ENCODE measurements at regions not wholly inside any gene's neighbourhood (a gene's known extent, or its start where the extent isn't known, plus 50 kb on each side); places are given as distances from the start of the nearest gene placed in this dataset.

DNA sequence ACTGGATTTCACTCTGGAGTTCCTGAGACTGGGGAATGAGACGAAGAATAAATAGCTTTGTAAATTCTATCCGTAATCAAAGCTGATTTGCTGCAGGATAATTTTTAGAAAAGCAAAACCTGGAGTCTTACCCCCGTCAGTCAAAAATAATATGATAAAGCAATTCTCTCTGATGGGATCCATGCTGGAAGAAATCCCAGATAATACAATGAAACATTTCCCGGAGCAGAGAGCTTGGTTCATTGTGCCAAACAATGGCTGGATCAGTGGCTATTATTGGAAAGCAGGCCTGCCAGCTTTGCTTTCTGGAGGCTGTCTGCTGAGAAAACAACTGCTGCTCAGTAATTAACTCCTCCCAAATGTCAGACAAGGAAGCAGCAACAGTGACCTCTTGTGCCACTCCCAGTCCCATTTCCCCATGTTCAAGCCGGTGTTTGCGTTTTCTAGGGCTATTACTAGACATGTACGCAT, 609.4 kb upstream of the PCDH15 start:
- H3K27me3 ChIP-seq (ENCODE audit: insufficient read depth, poor library complexity, severe bottlenecking), result no peaks in the 10 kb centered on the region
- TF ChIP-seq SPI1 (IDR thresholded peaks at IDR 0.05; ENCODE audit: borderline replicate concordance, low read depth) (no peak), POLR2AphosphoS5 (IDR thresholded peaks at IDR 0.05; ENCODE audit: low read depth) (no peak)
- no peak overlapping the region for H3K4me3 ChIP-seq (replicated peaks; ENCODE audit: insufficient read depth, low read length)
- no peak for DNase-seq (ENCODE audit: low read depth in 1 of 2, low spot score in 1 of 2)
- no peak overlapping the region for H3K27ac ChIP-seq (replicated peaks)

DNA sequence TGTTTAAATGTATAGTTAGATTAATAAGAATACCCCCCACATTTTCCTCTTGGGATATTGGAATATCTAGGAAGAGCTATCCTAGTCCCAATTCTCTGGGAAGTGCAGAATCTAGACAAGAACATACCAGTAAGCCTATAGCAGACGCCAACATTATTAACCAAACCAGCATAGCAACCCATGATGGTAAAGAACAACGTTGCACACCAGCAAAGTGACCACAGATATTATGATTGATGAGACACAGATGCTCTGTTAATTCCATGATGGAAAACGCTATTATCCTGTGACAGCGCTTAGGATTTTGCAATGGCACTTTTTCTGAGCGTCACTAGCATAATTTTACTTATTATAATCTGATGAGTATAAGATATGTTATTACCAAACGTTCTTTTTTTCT, 603.1 kb upstream of the PCDH15 start:
- Histone ChIP-seq H3K27ac (replicated peaks) (no peak overlapping the region), H3K4me3 (replicated peaks; ENCODE audit: insufficient read depth, low read length) (no peak overlapping the region), H3K27me3 (ENCODE audit: insufficient read depth, poor library complexity, severe bottlenecking) (no peaks in the 10 kb centered on the region)
- no peak for DNase-seq (ENCODE audit: low read depth in 1 of 2, low spot score in 1 of 2)
- TF ChIP-seq GABPA (IDR thresholded peaks at IDR 0.05; ENCODE audit: low read depth) (no peak), POLR2AphosphoS5 (IDR thresholded peaks at IDR 0.05; ENCODE audit: low read depth) (no peak), SPI1 (IDR thresholded peaks at IDR 0.05; ENCODE audit: borderline replicate concordance, low read depth) (no peak)
- TF ChIP-seq, protein P1, sequence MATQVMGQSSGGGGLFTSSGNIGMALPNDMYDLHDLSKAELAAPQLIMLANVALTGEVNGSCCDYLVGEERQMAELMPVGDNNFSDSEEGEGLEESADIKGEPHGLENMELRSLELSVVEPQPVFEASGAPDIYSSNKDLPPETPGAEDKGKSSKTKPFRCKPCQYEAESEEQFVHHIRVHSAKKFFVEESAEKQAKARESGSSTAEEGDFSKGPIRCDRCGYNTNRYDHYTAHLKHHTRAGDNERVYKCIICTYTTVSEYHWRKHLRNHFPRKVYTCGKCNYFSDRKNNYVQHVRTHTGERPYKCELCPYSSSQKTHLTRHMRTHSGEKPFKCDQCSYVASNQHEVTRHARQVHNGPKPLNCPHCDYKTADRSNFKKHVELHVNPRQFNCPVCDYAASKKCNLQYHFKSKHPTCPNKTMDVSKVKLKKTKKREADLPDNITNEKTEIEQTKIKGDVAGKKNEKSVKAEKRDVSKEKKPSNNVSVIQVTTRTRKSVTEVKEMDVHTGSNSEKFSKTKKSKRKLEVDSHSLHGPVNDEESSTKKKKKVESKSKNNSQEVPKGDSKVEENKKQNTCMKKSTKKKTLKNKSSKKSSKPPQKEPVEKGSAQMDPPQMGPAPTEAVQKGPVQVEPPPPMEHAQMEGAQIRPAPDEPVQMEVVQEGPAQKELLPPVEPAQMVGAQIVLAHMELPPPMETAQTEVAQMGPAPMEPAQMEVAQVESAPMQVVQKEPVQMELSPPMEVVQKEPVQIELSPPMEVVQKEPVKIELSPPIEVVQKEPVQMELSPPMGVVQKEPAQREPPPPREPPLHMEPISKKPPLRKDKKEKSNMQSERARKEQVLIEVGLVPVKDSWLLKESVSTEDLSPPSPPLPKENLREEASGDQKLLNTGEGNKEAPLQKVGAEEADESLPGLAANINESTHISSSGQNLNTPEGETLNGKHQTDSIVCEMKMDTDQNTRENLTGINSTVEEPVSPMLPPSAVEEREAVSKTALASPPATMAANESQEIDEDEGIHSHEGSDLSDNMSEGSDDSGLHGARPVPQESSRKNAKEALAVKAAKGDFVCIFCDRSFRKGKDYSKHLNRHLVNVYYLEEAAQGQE (IDR thresholded peaks at IDR 0.05; ENCODE audit: insufficient replicate concordance, low read depth), result no peak
- TF ChIP-seq, protein P2, sequence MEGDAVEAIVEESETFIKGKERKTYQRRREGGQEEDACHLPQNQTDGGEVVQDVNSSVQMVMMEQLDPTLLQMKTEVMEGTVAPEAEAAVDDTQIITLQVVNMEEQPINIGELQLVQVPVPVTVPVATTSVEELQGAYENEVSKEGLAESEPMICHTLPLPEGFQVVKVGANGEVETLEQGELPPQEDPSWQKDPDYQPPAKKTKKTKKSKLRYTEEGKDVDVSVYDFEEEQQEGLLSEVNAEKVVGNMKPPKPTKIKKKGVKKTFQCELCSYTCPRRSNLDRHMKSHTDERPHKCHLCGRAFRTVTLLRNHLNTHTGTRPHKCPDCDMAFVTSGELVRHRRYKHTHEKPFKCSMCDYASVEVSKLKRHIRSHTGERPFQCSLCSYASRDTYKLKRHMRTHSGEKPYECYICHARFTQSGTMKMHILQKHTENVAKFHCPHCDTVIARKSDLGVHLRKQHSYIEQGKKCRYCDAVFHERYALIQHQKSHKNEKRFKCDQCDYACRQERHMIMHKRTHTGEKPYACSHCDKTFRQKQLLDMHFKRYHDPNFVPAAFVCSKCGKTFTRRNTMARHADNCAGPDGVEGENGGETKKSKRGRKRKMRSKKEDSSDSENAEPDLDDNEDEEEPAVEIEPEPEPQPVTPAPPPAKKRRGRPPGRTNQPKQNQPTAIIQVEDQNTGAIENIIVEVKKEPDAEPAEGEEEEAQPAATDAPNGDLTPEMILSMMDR (IDR thresholded peaks at IDR 0.05; ENCODE audit: insufficient read depth, low read length), result no peak

DNA sequence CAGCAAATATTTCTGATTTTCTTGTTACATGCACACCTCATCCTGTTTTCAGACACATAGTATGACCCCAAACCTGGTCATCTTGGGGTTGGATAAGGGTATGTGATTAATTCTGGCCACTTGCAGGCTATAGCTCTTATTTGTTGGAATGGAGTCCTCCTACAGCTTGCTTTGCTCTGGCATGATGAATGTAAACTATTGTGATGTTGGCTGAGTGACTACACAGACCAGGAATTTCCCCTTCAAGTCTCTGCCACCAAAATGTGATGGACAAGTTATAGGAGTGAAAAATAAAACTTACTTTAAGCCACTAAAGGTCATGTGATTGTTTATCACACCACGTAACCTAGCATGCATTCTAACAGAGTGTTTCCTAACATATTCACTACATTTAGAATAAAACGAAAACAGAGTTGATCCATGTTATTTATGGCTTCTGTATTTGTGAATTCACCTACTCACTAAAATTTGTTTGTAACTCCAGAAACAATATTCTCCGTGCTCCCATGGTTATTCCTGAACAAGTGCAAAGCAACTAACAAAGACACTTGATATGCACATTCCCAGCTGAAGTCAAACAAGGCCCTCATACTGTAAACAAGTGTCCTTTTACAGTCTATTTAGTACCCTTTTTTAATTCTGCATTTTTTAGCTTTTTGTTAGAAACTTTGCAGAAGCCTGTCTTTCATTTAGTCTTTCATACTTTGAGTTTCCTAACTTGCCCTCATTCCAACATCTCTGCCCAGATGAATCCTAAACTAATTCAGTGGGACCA, 599.2 kb upstream of the PCDH15 start:
- Histone ChIP-seq H3K27me3 (ENCODE audit: insufficient read depth, poor library complexity, severe bottlenecking) (no peaks in the 10 kb centered on the region), H3K27ac (replicated peaks) (no peak overlapping the region), H3K4me3 (replicated peaks; ENCODE audit: insufficient read depth, low read length) (no peak overlapping the region)
- TF ChIP-seq, protein P2 (IDR thresholded peaks at IDR 0.05; ENCODE audit: insufficient read depth, low read length), result no peak
- no peak for TF ChIP-seq GABPA (IDR thresholded peaks at IDR 0.05; ENCODE audit: low read depth)
- TF ChIP-seq, protein P1 (IDR thresholded peaks at IDR 0.05; ENCODE audit: insufficient replicate concordance, low read depth), result no peak
- no peak for TF ChIP-seq SPI1 (IDR thresholded peaks at IDR 0.05; ENCODE audit: borderline replicate concordance, low read depth)
- TF ChIP-seq POLR2AphosphoS5 (IDR thresholded peaks at IDR 0.05; ENCODE audit: low read depth), result no peak
- no peak for DNase-seq (ENCODE audit: low read depth in 1 of 2, low spot score in 1 of 2)

DNA sequence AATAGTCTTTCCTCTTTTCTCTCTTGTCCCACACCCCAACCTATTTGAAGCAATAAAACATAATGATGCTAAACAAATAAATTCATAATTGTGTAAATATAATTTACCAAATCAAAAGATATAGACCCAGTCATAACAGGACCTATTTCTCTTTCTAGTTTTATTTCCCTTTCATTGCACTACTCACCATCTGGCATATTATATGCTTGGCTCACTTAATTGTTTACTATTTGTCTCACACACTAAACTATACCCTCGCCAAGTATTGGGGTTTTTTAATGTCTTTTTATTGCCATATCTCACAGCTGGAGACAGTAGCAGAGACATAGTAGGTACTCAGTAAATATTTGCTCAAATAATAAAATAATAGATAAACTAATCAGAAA, 597.5 kb upstream of the PCDH15 start:
- DNase-seq (ENCODE audit: low read depth in 1 of 2, low spot score in 1 of 2), result no peak
- Histone ChIP-seq H3K27me3 (ENCODE audit: insufficient read depth, poor library complexity, severe bottlenecking) (no peaks in the 10 kb centered on the region), H3K4me3 (replicated peaks; ENCODE audit: insufficient read depth, low read length) (no peak overlapping the region), H3K27ac (replicated peaks) (no peak overlapping the region)
- TF ChIP-seq, protein P1 (IDR thresholded peaks at IDR 0.05; ENCODE audit: insufficient replicate concordance, low read depth), result no peak
- TF ChIP-seq SPI1 (IDR thresholded peaks at IDR 0.05; ENCODE audit: borderline replicate concordance, low read depth), result no peak
- no peak for TF ChIP-seq POLR2AphosphoS5 (IDR thresholded peaks at IDR 0.05; ENCODE audit: low read depth)
- TF ChIP-seq GABPA (IDR thresholded peaks at IDR 0.05; ENCODE audit: low read depth), result no peak
- TF ChIP-seq, protein P2 (IDR thresholded peaks at IDR 0.05; ENCODE audit: insufficient read depth, low read length), result no peak

Data from HL-60 (cell line).